HepG2 (cell line): ENCODE measurements at regions not wholly inside any gene's neighbourhood (a gene's known extent, or its start where the extent isn't known, plus 50 kb on each side); places are given as distances from the start of the nearest gene placed in this dataset.

Experiments used
- ASH2L ChIP-seq: fragments of 300-600, 200-600 bp; sonication (generic); IDR thresholded peaks from 2 replicates; pipeline ENCODE4 v1.7.0; 2017; ENCODE audit warnings: low read depth, mild to moderate bottlenecking, moderate library complexity, mixed read lengths, low read length; ENCODE audit not compliant: insufficient read length
- DNMT3B ChIP-seq: conservative IDR thresholded peaks from 2 replicates; pipeline ENCODE4 v1.6.1; 2016; ENCODE audit warnings: missing biosample characterization, control low read depth
- EP300 ChIP-seq, 3 experiments: sonication (generic) in 1 of 3; formaldehyde crosslinking in 1 of 3; IDR thresholded peaks; 2 replicates each; pipeline versions ENCODE4 v1.5.1 to v1.6.1; 2011 to 2020; ENCODE audit warnings: low read depth in 2 of 3, low read length in 2 of 3, borderline replicate concordance in 1 of 3, improper control_type of control experiment in 1 of 3, mild to moderate bottlenecking in 1 of 3, missing genetic modification reagents in 1 of 3, moderate library complexity in 1 of 3
- GLI4 ChIP-seq: sonication (generic); formaldehyde crosslinking; IDR thresholded peaks from 2 replicates; pipeline ENCODE4 v1.5.1; 2020; ENCODE audit warnings: missing genetic modification reagents, mild to moderate bottlenecking, moderate library complexity, borderline replicate concordance
- HNRNPLL ChIP-seq: fragments of 200-400 bp; formaldehyde crosslinking; IDR thresholded peaks from 2 replicates; pipeline ENCODE4 v1.6.1; 2017; ENCODE audit warnings: mild to moderate bottlenecking, low read depth, low read length; ENCODE audit not compliant: poor library complexity, severe bottlenecking
- KLF16 ChIP-seq, 2 experiments: sonication (generic) in 1 of 2; formaldehyde crosslinking in 1 of 2; IDR thresholded peaks; 2 replicates each; pipeline versions ENCODE4 v1.6.1 to v1.8.0; 2016 to 2023; ENCODE audit warnings: missing genetic modification reagents in 2 of 2, missing compliant biosample characterization in 1 of 2
- MATR3 ChIP-seq: sonication (generic); formaldehyde crosslinking; IDR thresholded peaks from 2 replicates; pipeline ENCODE4 v1.4.0; 2020; ENCODE audit warnings: missing genetic modification reagents
- MTA3 ChIP-seq: sonication (generic); formaldehyde crosslinking; IDR thresholded peaks from 2 replicates; pipeline ENCODE4 v1.4.0; 2020; ENCODE audit warnings: missing genetic modification reagents
- MYNN ChIP-seq: sonication (generic); formaldehyde crosslinking; IDR thresholded peaks from 2 replicates; pipeline ENCODE4 v1.4.0; 2020; ENCODE audit warnings: mild to moderate bottlenecking, low read depth, missing genetic modification reagents
- NCOA2 ChIP-seq: sonication (generic); formaldehyde crosslinking; IDR thresholded peaks from 2 replicates; pipeline ENCODE4 v1.8.0; 2022; ENCODE audit warnings: inconsistent platforms
- ZC3H4 ChIP-seq: sonication (generic); formaldehyde crosslinking; IDR thresholded peaks from 2 replicates; pipeline ENCODE4 v1.4.0; 2020; ENCODE audit warnings: missing genetic modification reagents, borderline replicate concordance
- ZEB1 ChIP-seq: IDR thresholded peaks from 2 replicates; pipeline ENCODE4 v1.6.1; 2012; ENCODE audit warnings: mild to moderate bottlenecking, low read depth, inconsistent platforms; ENCODE audit not compliant: insufficient replicate concordance
- ZNF567 ChIP-seq: sonication (generic); formaldehyde crosslinking; IDR thresholded peaks from 2 replicates; pipeline ENCODE4 v1.8.1; 2023; ENCODE audit warnings: mild to moderate bottlenecking, missing genetic modification reagents, borderline replicate concordance
- ZNF569 ChIP-seq: sonication (generic); formaldehyde crosslinking; IDR thresholded peaks from 2 replicates; pipeline ENCODE4 v1.5.0; 2020; ENCODE audit warnings: mild to moderate bottlenecking, missing genetic modification reagents, moderate library complexity, borderline replicate concordance
- TF ChIP-seq, protein P1 (sequence below): sonication (generic); formaldehyde crosslinking; IDR thresholded peaks from 2 replicates; pipeline ENCODE4 v1.5.0; 2020; ENCODE audit warnings: missing genetic modification reagents, mild to moderate bottlenecking, borderline replicate concordance
- TF ChIP-seq, protein P2 (sequence below): sonication (generic); formaldehyde crosslinking; IDR thresholded peaks from 2 replicates; pipeline ENCODE4; 2020; ENCODE audit warnings: missing genetic modification reagents, mild to moderate bottlenecking, borderline replicate concordance
- TF ChIP-seq, protein P3 (sequence below): sonication (generic); formaldehyde crosslinking; IDR thresholded peaks from 2 replicates; pipeline ENCODE4 v1.4.0; 2020; ENCODE audit warnings: mild to moderate bottlenecking, missing genetic modification reagents
- TF ChIP-seq, protein P4 (sequence below): sonication (generic); formaldehyde crosslinking; IDR thresholded peaks from 2 replicates; pipeline ENCODE4 v1.5.1; 2020; ENCODE audit warnings: missing genetic modification reagents, mild to moderate bottlenecking, borderline replicate concordance

DNA sequence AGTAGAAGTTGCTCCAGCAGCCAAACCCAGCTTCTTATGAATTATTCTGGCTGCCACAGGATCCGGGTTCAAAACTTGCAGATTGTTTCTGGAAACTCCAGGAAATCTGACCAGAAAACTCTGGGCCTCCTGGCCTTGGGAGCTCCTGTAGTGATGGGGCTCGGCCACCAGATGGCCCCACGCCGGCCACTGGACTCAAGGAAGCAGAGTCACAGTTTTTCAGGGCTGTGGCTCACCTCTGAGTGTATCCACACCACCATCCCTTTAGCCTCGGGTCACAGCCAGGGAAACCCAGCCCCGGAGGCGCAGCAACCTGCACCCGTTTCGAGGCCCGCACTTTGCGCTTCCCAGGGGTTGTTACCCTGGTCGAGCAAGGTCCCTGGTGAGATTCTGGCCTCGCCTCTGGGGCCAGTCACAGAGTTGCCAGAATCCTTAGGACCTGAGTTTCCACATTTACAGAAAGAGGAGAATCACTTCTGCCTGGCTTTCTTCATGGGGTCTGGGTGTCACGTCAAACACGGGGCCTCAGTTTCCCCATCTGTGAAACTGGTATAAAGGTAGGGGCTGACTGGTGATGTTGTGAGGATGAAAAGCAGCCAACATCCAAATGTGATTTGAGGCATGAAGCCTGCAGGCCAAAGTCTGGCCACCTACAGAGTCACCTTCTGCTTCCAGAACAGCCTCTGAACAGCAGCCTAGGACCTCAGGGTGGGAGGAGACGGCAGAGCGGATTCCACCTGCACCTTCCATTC, 53.5 kb upstream of the LCTL start (continued):
- no peak for TF ChIP-seq EP300 (IDR thresholded peaks at IDR 0.05; ENCODE audit: low read depth in 2 of 2, low read length in 2 of 2)
- TF ChIP-seq EP300 (CRISPR knock-in tag; IDR thresholded peaks at IDR 0.05; ENCODE audit: borderline replicate concordance): no peak
- TF ChIP-seq, protein P1, sequence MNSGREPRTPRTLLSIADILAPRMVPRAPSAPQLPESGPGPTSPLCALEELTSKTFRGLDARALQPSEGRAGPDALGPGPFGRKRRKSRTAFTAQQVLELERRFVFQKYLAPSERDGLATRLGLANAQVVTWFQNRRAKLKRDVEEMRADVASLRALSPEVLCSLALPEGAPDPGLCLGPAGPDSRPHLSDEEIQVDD: no peak
- TF ChIP-seq ZEB1: no peak
- no peak for TF ChIP-seq MATR3
- TF ChIP-seq KLF16 (CRISPR knock-in tag; IDR thresholded peaks at IDR 0.05): no peak
- no peak for TF ChIP-seq ZC3H4 (CRISPR knock-in tag)
- no peak for TF ChIP-seq ASH2L
- TF ChIP-seq HNRNPLL: peak; percentile 26
- TF ChIP-seq MTA3 (CRISPR knock-in tag): no peak
- no peak for TF ChIP-seq DNMT3B (CRISPR knock-in tag)
- no peak for TF ChIP-seq NCOA2 (CRISPR knock-in tag)
- no peak for TF ChIP-seq ZNF569 (CRISPR knock-in tag)
- TF ChIP-seq, protein P2, sequence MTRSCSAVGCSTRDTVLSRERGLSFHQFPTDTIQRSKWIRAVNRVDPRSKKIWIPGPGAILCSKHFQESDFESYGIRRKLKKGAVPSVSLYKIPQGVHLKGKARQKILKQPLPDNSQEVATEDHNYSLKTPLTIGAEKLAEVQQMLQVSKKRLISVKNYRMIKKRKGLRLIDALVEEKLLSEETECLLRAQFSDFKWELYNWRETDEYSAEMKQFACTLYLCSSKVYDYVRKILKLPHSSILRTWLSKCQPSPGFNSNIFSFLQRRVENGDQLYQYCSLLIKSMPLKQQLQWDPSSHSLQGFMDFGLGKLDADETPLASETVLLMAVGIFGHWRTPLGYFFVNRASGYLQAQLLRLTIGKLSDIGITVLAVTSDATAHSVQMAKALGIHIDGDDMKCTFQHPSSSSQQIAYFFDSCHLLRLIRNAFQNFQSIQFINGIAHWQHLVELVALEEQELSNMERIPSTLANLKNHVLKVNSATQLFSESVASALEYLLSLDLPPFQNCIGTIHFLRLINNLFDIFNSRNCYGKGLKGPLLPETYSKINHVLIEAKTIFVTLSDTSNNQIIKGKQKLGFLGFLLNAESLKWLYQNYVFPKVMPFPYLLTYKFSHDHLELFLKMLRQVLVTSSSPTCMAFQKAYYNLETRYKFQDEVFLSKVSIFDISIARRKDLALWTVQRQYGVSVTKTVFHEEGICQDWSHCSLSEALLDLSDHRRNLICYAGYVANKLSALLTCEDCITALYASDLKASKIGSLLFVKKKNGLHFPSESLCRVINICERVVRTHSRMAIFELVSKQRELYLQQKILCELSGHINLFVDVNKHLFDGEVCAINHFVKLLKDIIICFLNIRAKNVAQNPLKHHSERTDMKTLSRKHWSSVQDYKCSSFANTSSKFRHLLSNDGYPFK (CRISPR knock-in tag): no peak
- TF ChIP-seq ZNF567 (CRISPR knock-in tag): no peak
- TF ChIP-seq, protein P3, sequence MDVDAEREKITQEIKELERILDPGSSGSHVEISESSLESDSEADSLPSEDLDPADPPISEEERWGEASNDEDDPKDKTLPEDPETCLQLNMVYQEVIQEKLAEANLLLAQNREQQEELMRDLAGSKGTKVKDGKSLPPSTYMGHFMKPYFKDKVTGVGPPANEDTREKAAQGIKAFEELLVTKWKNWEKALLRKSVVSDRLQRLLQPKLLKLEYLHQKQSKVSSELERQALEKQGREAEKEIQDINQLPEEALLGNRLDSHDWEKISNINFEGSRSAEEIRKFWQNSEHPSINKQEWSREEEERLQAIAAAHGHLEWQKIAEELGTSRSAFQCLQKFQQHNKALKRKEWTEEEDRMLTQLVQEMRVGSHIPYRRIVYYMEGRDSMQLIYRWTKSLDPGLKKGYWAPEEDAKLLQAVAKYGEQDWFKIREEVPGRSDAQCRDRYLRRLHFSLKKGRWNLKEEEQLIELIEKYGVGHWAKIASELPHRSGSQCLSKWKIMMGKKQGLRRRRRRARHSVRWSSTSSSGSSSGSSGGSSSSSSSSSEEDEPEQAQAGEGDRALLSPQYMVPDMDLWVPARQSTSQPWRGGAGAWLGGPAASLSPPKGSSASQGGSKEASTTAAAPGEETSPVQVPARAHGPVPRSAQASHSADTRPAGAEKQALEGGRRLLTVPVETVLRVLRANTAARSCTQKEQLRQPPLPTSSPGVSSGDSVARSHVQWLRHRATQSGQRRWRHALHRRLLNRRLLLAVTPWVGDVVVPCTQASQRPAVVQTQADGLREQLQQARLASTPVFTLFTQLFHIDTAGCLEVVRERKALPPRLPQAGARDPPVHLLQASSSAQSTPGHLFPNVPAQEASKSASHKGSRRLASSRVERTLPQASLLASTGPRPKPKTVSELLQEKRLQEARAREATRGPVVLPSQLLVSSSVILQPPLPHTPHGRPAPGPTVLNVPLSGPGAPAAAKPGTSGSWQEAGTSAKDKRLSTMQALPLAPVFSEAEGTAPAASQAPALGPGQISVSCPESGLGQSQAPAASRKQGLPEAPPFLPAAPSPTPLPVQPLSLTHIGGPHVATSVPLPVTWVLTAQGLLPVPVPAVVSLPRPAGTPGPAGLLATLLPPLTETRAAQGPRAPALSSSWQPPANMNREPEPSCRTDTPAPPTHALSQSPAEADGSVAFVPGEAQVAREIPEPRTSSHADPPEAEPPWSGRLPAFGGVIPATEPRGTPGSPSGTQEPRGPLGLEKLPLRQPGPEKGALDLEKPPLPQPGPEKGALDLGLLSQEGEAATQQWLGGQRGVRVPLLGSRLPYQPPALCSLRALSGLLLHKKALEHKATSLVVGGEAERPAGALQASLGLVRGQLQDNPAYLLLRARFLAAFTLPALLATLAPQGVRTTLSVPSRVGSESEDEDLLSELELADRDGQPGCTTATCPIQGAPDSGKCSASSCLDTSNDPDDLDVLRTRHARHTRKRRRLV: no peak
- no peak for TF ChIP-seq MYNN (CRISPR knock-in tag)
- TF ChIP-seq, protein P4, sequence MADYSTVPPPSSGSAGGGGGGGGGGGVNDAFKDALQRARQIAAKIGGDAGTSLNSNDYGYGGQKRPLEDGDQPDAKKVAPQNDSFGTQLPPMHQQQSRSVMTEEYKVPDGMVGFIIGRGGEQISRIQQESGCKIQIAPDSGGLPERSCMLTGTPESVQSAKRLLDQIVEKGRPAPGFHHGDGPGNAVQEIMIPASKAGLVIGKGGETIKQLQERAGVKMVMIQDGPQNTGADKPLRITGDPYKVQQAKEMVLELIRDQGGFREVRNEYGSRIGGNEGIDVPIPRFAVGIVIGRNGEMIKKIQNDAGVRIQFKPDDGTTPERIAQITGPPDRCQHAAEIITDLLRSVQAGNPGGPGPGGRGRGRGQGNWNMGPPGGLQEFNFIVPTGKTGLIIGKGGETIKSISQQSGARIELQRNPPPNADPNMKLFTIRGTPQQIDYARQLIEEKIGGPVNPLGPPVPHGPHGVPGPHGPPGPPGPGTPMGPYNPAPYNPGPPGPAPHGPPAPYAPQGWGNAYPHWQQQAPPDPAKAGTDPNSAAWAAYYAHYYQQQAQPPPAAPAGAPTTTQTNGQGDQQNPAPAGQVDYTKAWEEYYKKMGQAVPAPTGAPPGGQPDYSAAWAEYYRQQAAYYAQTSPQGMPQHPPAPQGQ (CRISPR knock-in tag): no peak
- TF ChIP-seq GLI4 (CRISPR knock-in tag): no peak
